HepG2 (cell line): ENCODE measurements at regions not wholly inside any gene's neighbourhood (a gene's known extent, or its start where the extent isn't known, plus 50 kb on each side); places are given as distances from the start of the nearest gene placed in this dataset.

Experiments
- ATAC-seq: fragments of 200-7000 bp; cut with Tn5 transposase; 3 replicates; pipeline ENCODE4 v1.9.1; 2020; ENCODE audit warnings: mild to moderate bottlenecking, moderate library complexity
- BruUV-seq: library from RNA; stranded (reverse); fragments of 400-500 nt; replicated peaks from 2 replicates; lab custom pipeline; 2021; lab: Mats Ljungman, UMichigan
- CTCF ChIA-PET: fragments of 300-600 bp; formaldehyde crosslinking; extraction: SDS; loops from one replicate; lab custom pipeline; 2021; ENCODE audit warnings: low total read pairs, inconsistent platforms, low intra/inter-chr PET ratio; lab: Yijun Ruan, JAX
- POLR2A ChIA-PET: fragments of 350-600 bp; sonication (Branson Sonifier 250); formaldehyde crosslinking; loops from one replicate; lab custom pipeline; 2020; ENCODE audit warnings: antibody characterized with exemption, inconsistent platforms; lab: Yijun Ruan, JAX
- DNase-seq: peaks from one replicate; pipeline ENCODE4 v3.0.0-alpha.2; 2015; ENCODE audit warnings: low spot score
- FAIRE-seq: peaks from 3 replicates; lab custom pipeline; 2011; peaks lifted over from hg19 to GRCh38; lab: Jason Lieb, UNC
- H2AFZ ChIP-seq: one replicate; pipeline ENCODE4 v1.6.1; 2011; ENCODE audit warnings: low read length, inconsistent platforms
- H3K27ac ChIP-seq: fragments of 300-600 bp; 3 replicates; pipeline ENCODE4 v1.8.0; 2011; ENCODE audit warnings: mixed run types, mild to moderate bottlenecking, mixed read lengths, low read length, inconsistent platforms; ENCODE audit not compliant: insufficient read depth; ENCODE audit errors: extremely low read length
- H3K27me3 ChIP-seq, 2 experiments: fragments of 200-600 bp in 1 of 2; 2 replicates in 1 of 2; 3 replicates in 1 of 2; pipeline versions ENCODE4 v1.6.0 to v1.8.0; 2011; ENCODE audit warnings: low read length in 2 of 2, mild to moderate bottlenecking in 2 of 2, moderate library complexity in 2 of 2, inconsistent platforms in 1 of 2; ENCODE audit not compliant: insufficient read depth in 2 of 2, control insufficient read depth in 1 of 2
- H3K36me3 ChIP-seq, 2 experiments: fragments of 200-600 bp in 1 of 2; replicated peaks in 1 of 2; 2 replicates in 1 of 2; 3 replicates in 1 of 2; pipeline versions ENCODE4 v1.5.1 to v1.8.0; 2011; ENCODE audit warnings: low read length in 2 of 2, inconsistent platforms in 1 of 2; ENCODE audit not compliant: insufficient read depth in 2 of 2, control insufficient read depth in 1 of 2
- H3K4me1 ChIP-seq: 2 replicates; pipeline ENCODE4 v1.5.1; 2012; ENCODE audit warnings: low read length, inconsistent platforms; ENCODE audit not compliant: insufficient read depth
- H3K4me2 ChIP-seq: 2 replicates; pipeline ENCODE4 v1.6.0; 2011; ENCODE audit warnings: low read depth, low read length, inconsistent platforms
- H3K4me3 ChIP-seq, 3 experiments: fragments of 200-600 bp in 1 of 3; sonication (generic), shearing (Covaris generic) in 1 of 3; replicated peaks in 1 of 3; 2 replicates each; pipeline ENCODE4 v1.5.1; 2011 to 2016; ENCODE audit warnings: low read length in 3 of 3, inconsistent platforms in 2 of 3, low read depth in 2 of 3, mild to moderate bottlenecking in 2 of 3, control low read depth in 1 of 3, mixed read lengths in 1 of 3; ENCODE audit not compliant: insufficient read depth in 1 of 3
- H3K79me2 ChIP-seq: one replicate; pipeline ENCODE4 v1.6.1; 2011; ENCODE audit warnings: low read length, inconsistent platforms; ENCODE audit not compliant: insufficient read depth
- H3K9ac ChIP-seq: 2 replicates; pipeline ENCODE4 v1.6.0; 2011; ENCODE audit warnings: mild to moderate bottlenecking, low read depth, low read length, inconsistent platforms; ENCODE audit not compliant: insufficient read depth
- H3K9me3 ChIP-seq: 2 replicates; pipeline ENCODE4 v1.5.1; 2012; ENCODE audit warnings: mild to moderate bottlenecking, low read length
- H4K20me1 ChIP-seq: 2 replicates; pipeline ENCODE4 v1.6.0; 2011; ENCODE audit warnings: inconsistent platforms, mild to moderate bottlenecking, low read length, moderate library complexity; ENCODE audit not compliant: insufficient read depth
- ATF4 ChIP-seq, 2 experiments: fragments of 450-650 bp in 1 of 2; sonication (generic) in 1 of 2; formaldehyde crosslinking; IDR thresholded peaks; 2 replicates each; pipeline versions ENCODE4 v1.5.0 to v1.8.0; 2020 to 2022; ENCODE audit warnings: mild to moderate bottlenecking in 1 of 2, missing genetic modification reagents in 1 of 2
- KDM5B ChIP-seq: sonication (generic); formaldehyde crosslinking; IDR thresholded peaks from 2 replicates; pipeline ENCODE4 v1.4.0; 2020; ENCODE audit warnings: missing genetic modification reagents, mild to moderate bottlenecking, borderline replicate concordance
- KLF6 ChIP-seq: IDR thresholded peaks from 2 replicates; pipeline ENCODE4 v1.8.0; 2016; ENCODE audit warnings: missing biosample characterization, missing genetic modification reagents
- PAWR ChIP-seq: sonication (generic); formaldehyde crosslinking; IDR thresholded peaks from 2 replicates; pipeline ENCODE4 v1.4.0; 2020; ENCODE audit warnings: missing genetic modification reagents, mild to moderate bottlenecking, borderline replicate concordance
- POLR2G ChIP-seq: fragments of 200-400 bp; formaldehyde crosslinking; IDR thresholded peaks from 2 replicates; pipeline ENCODE4 v1.6.1; 2018; ENCODE audit warnings: mild to moderate bottlenecking, low read depth, low read length, moderate library complexity
- RFX5 ChIP-seq: IDR thresholded peaks from 2 replicates; pipeline ENCODE4 v1.6.1; 2011; ENCODE audit warnings: low read depth, low read length, improper control_type of control experiment
- SKI ChIP-seq: fragments of 450-650 bp; IDR thresholded peaks from one replicate; pipeline ENCODE4 v1.6.1; 2018; ENCODE audit warnings: mild to moderate bottlenecking; ENCODE audit not compliant: partially characterized antibody
- SRF ChIP-seq: IDR thresholded peaks from 2 replicates; pipeline ENCODE4 v1.6.1; 2011; ENCODE audit warnings: mild to moderate bottlenecking, low read depth, low read length, moderate library complexity
- WGBS: methylation state at CpG from one replicate; pipeline ENCODE4 v1.1.6; 2017; ENCODE audit warnings: low lambda C conversion rate; 5-methylcytosine and 5-hydroxymethylcytosine counted together
- in situ Hi-C: cut with HindIII; loops from 2 replicates; pipeline ENCODE4 v1.10.0; 2017; ENCODE audit warnings: low pct_unique_long_range_greater_than_20kb; ENCODE audit not compliant: extremely low pct_ligation_motif_present
- intact Hi-C: fragments of 100-400 bp; cut with micrococcal nuclease; formaldehyde crosslinking; loops from one replicate; pipeline ENCODE4 v1.10.0; 2022; ENCODE audit not compliant: unreplicated experiment
- TF ChIP-seq, protein P1 (sequence below): IDR thresholded peaks from 2 replicates; pipeline ENCODE4 v1.6.1; 2016

- DNase-seq: no peak
Observed at GRCh38 chr2:2747797-2748301, 416.8 kb upstream of the MYT1L start.

DNA sequence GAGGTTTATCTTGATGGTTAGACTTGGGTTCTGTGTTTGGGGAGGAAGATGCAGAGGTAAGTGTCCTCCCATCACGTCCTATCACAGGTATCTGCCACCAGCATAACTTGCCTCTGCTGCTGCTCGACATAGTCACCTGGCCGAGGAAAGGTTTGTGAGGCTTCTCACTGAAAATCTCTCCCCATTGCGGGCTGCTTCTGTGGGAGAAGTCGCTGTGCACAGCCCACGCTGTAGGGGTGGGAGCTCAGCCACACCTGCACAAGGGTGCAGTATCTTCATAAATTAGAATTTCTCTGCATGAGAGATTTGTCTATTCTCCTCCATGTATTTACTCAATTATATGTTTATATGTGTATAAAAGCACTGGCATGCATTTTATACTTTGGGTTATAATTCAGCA, 415.7 kb upstream of the MYT1L start:
- DNase-seq: no peak
- intact Hi-C loops (no loop called here), in situ Hi-C loops (no loop called here)
- no peak overlapping the region for H3K4me2 ChIP-seq
- no peaks in the 10 kb centered on the region for H3K79me2 ChIP-seq
- H2AFZ ChIP-seq: no peak overlapping the region
- no peak for TF ChIP-seq KDM5B
- H3K36me3 ChIP-seq: no peaks in the 10 kb centered on the region
- ATAC-seq: no peak
- no peak overlapping the region for H3K27ac ChIP-seq
- no peaks in the 10 kb centered on the region for H3K9me3 ChIP-seq
- ChIA-PET CTCF (no interaction called here), POLR2A (no interaction called here)
- WGBS: 18% methylated on average over 6 of the region's 6 CpGs
- peaks cover 0 to 44% of the 10 kb centered on the region in 2 experiments; a peak in 3 of 5 replicates for H3K27me3 ChIP-seq
- no peak overlapping the region for H3K9ac ChIP-seq
- no TSS peak for BruUV-seq
- H3K4me1 ChIP-seq: no peaks in the 10 kb centered on the region
- no peaks in the 10 kb centered on the region for H4K20me1 ChIP-seq
- FAIRE-seq: no peak
- H3K4me3 ChIP-seq: no peak overlapping the region

More at GRCh38 chr2:2747797-2748301, 416.8 kb upstream of the MYT1L start:
- no peak for TF ChIP-seq POLR2G
- TF ChIP-seq ATF4 (CRISPR knock-in tag; IDR thresholded peaks at IDR 0.05): no peak
- TF ChIP-seq SKI: no peak
- TF ChIP-seq KLF6 (CRISPR knock-in tag): no peak
- no peak for TF ChIP-seq SRF
- TF ChIP-seq, protein P1, sequence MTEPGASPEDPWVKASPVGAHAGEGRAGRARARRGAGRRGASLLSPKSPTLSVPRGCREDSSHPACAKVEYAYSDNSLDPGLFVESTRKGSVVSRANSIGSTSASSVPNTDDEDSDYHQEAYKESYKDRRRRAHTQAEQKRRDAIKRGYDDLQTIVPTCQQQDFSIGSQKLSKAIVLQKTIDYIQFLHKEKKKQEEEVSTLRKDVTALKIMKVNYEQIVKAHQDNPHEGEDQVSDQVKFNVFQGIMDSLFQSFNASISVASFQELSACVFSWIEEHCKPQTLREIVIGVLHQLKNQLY (CRISPR knock-in tag): no peak
- no peak for TF ChIP-seq RFX5
- TF ChIP-seq PAWR (CRISPR knock-in tag): no peak
- ATAC-seq (no peak), FAIRE-seq (no peak)
- no peak overlapping the region for H3K9ac ChIP-seq
- H3K4me2 ChIP-seq: no peak overlapping the region
- H3K79me2 ChIP-seq: no peaks in the 10 kb centered on the region
- intact Hi-C loops: no loop called here
- CTCF ChIA-PET: no interaction called here
- H3K4me3 ChIP-seq: no peak overlapping the region
- POLR2A ChIA-PET: no interaction called here
- in situ Hi-C loops: no loop called here
- H2AFZ ChIP-seq: no peak overlapping the region
- WGBS: 20% methylated on average over 6 of the region's 7 CpGs
- H3K36me3 ChIP-seq: no peaks in the 10 kb centered on the region
- H3K27me3 ChIP-seq: peaks cover 0 to 44% of the 10 kb centered on the region in 2 experiments; a peak in 3 of 5 replicates
- H4K20me1 ChIP-seq: no peaks in the 10 kb centered on the region
- no peaks in the 10 kb centered on the region for H3K4me1 ChIP-seq
- H3K27ac ChIP-seq: no peak overlapping the region
- BruUV-seq: no TSS peak
- no peaks in the 10 kb centered on the region for H3K9me3 ChIP-seq
